NCI-H1092 treated with DMSO at 0.1 percent for 48 hours (cell line): ENCODE measurements at regions not wholly inside any gene's neighbourhood (a gene's known extent, or its start where the extent isn't known, plus 50 kb on each side); places are given as distances from the start of the nearest gene placed in this dataset.

ENCODE experiments used
- DNase-seq: peaks from one replicate; lab custom pipeline; 2025; lab: John Stamatoyannopoulos, UW

- DNase-seq: no peak
These were observed 1359.5 kb downstream of the TECRL start for GRCh38 chr4:63049726-63050125.

GRCh38 chr4:63049278-63049677 is 1360.0 kb downstream of the TECRL start:
- DNase-seq: no peak

- DNase-seq: no peak
These were observed 1372.9 kb downstream of the TECRL start for GRCh38 chr4:63036159-63036866.

GRCh38 chr4:63029380-63029779 is 1379.9 kb downstream of the TECRL start:
- DNase-seq: no peak

- DNase-seq: no peak
These were observed 1388.6 kb downstream of the TECRL start for GRCh38 chr4:63020661-63021060.

- DNase-seq: no peak
These were observed 1392.0 kb downstream of the TECRL start for GRCh38 chr4:63017300-63017699.

- no peak for DNase-seq
These were observed 1438.4 kb downstream of the TECRL start for GRCh38 chr4:62970846-62971245.

GRCh38 chr4:62960415-62960814 is 1448.8 kb downstream of the TECRL start:
- DNase-seq: no peak

GRCh38 chr4:62953752-62954151 is 1455.5 kb downstream of the TECRL start:
- no peak for DNase-seq

GRCh38 chr4:62952366-62952765 is 1456.9 kb downstream of the TECRL start:
- DNase-seq: no peak

- no peak for DNase-seq
These were observed 1461.1 kb downstream of the TECRL start for GRCh38 chr4:62948108-62948507.

GRCh38 chr4:62940229-62940628 is 1469.0 kb downstream of the TECRL start:
- DNase-seq: no peak

GRCh38 chr4:62930884-62931283 is 1478.4 kb downstream of the TECRL start:
- DNase-seq: no peak

- DNase-seq: no peak
These were observed 1480.8 kb downstream of the TECRL start for GRCh38 chr4:62928483-62928882.

GRCh38 chr4:62927574-62927973 is 1481.7 kb downstream of the TECRL start:
- no peak for DNase-seq

GRCh38 chr4:62923783-62924182 is 1485.5 kb downstream of the TECRL start:
- DNase-seq: no peak

- DNase-seq: no peak
These were observed 1491.6 kb downstream of the TECRL start for GRCh38 chr4:62917649-62918048.

GRCh38 chr4:62914758-62915157 is 1494.5 kb downstream of the TECRL start:
- no peak for DNase-seq

GRCh38 chr4:62913065-62913464 is 1496.2 kb downstream of the TECRL start:
- DNase-seq: no peak

- peak; percentile 62 for DNase-seq
These were observed 1496.7 kb downstream of the TECRL start for GRCh38 chr4:62912531-62912930.

- no peak for DNase-seq
These were observed 1500.0 kb downstream of the TECRL start for GRCh38 chr4:62909238-62909637.

- DNase-seq: no peak
These were observed 1508.1 kb downstream of the TECRL start for GRCh38 chr4:62901101-62901500.

GRCh38 chr4:62899646-62900364 is 1509.4 kb downstream of the TECRL start:
- DNase-seq: no peak

GRCh38 chr4:62898115-62898514 is 1511.1 kb downstream of the TECRL start:
- no peak for DNase-seq
